H9 (cell line): ENCODE measurements at regions not wholly inside any gene's neighbourhood (a gene's known extent, or its start where the extent isn't known, plus 50 kb on each side); places are given as distances from the start of the nearest gene placed in this dataset.

Experiments
- DNase-seq: peaks from one replicate; pipeline ENCODE4 v3.0.0-alpha.2; 2017
- H2AFZ ChIP-seq: one replicate; pipeline ENCODE4 v1.6.1; 2013; ENCODE audit warnings: mild to moderate bottlenecking, low read length, control low read depth, moderate library complexity
- H2AK5ac ChIP-seq: 2 replicates; pipeline ENCODE4 v1.6.1; 2013; ENCODE audit warnings: low read length, control low read depth, mixed read lengths; ENCODE audit not compliant: insufficient read length
- H2BK120ac ChIP-seq: one replicate; pipeline ENCODE4 v1.6.1; 2013; ENCODE audit warnings: low read depth, mild to moderate bottlenecking, low read length, control low read depth, inconsistent platforms; ENCODE audit not compliant: poor library complexity, severe bottlenecking
- H2BK12ac ChIP-seq: 2 replicates; pipeline ENCODE4 v1.6.1; 2013; ENCODE audit warnings: low read length, control low read depth, mixed read lengths, low read depth; ENCODE audit not compliant: insufficient read length
- H2BK15ac ChIP-seq: 2 replicates; pipeline ENCODE4 v1.6.1; 2013; ENCODE audit warnings: low read depth, low read length, control low read depth
- H2BK20ac ChIP-seq: one replicate; pipeline ENCODE4 v1.6.1; 2013; ENCODE audit warnings: low read depth, mild to moderate bottlenecking, low read length, control low read depth, inconsistent platforms; ENCODE audit not compliant: poor library complexity, severe bottlenecking
- H2BK5ac ChIP-seq: 2 replicates; pipeline ENCODE4 v1.6.1; 2013; ENCODE audit warnings: low read length, control low read depth, mixed read lengths; ENCODE audit not compliant: insufficient read length
- H3K14ac ChIP-seq: 2 replicates; pipeline ENCODE4 v1.6.1; 2013; ENCODE audit warnings: low read length, control low read depth; ENCODE audit not compliant: insufficient read depth
- H3K18ac ChIP-seq: 2 replicates; pipeline ENCODE4 v1.6.1; 2013; ENCODE audit warnings: low read depth, mild to moderate bottlenecking, mixed read lengths, low read length, control low read depth; ENCODE audit not compliant: insufficient read length
- H3K23ac ChIP-seq: 2 replicates; pipeline ENCODE4 v1.6.1; 2013; ENCODE audit warnings: low read length, control low read depth, mixed read lengths, low read depth; ENCODE audit not compliant: insufficient read length
- H3K23me2 ChIP-seq: 2 replicates; pipeline ENCODE4 v1.6.1; 2013; ENCODE audit warnings: low read depth, mild to moderate bottlenecking, mixed read lengths, low read length, control low read depth; ENCODE audit not compliant: insufficient read length, poor library complexity, severe bottlenecking
- H3K27ac ChIP-seq: 2 replicates; pipeline ENCODE4 v1.5.1; 2013; ENCODE audit warnings: low read length, control low read depth, mixed read lengths, low read depth; ENCODE audit not compliant: insufficient read length
- H3K27me3 ChIP-seq: 2 replicates; pipeline ENCODE4 v1.6.1; 2013; ENCODE audit warnings: low read length, control low read depth, inconsistent platforms; ENCODE audit not compliant: insufficient read depth
- H3K4ac ChIP-seq: 2 replicates; pipeline ENCODE4 v1.6.1; 2013; ENCODE audit warnings: low read depth, mild to moderate bottlenecking, control low read depth, inconsistent platforms, low read length, moderate library complexity
- H3K4me1 ChIP-seq: 2 replicates; pipeline ENCODE4 v1.6.1; 2013; ENCODE audit warnings: low read length, control low read depth, inconsistent platforms; ENCODE audit not compliant: insufficient read depth
- H3K4me2 ChIP-seq: 2 replicates; pipeline ENCODE4 v1.6.1; 2013; ENCODE audit warnings: low read length, control low read depth, mixed read lengths; ENCODE audit not compliant: insufficient read length, insufficient read depth
- H3K56ac ChIP-seq: 2 replicates; pipeline ENCODE4 v1.6.1; 2013; ENCODE audit warnings: low read depth, mild to moderate bottlenecking, mixed read lengths, low read length, control low read depth; ENCODE audit not compliant: insufficient read length
- H3K79me1 ChIP-seq: 2 replicates; pipeline ENCODE4 v1.6.1; 2013; ENCODE audit warnings: low read depth, mild to moderate bottlenecking, moderate library complexity, low read length, control low read depth, inconsistent platforms; ENCODE audit not compliant: insufficient read depth, poor library complexity, severe bottlenecking
- H3K79me2 ChIP-seq: 2 replicates; pipeline ENCODE4 v1.6.1; 2013; ENCODE audit warnings: low read length, control low read depth, inconsistent platforms; ENCODE audit not compliant: insufficient read depth
- H3K9ac ChIP-seq: 2 replicates; pipeline ENCODE4 v1.6.1; 2013; ENCODE audit warnings: low read length, control low read depth, mixed read lengths; ENCODE audit not compliant: insufficient read length; ENCODE audit errors: extremely low read depth
- H3K9me3 ChIP-seq: one replicate; pipeline ENCODE4 v1.6.1; 2013; ENCODE audit warnings: low read depth, low read length, inconsistent platforms; ENCODE audit not compliant: control insufficient read depth
- H3T11ph ChIP-seq: one replicate; pipeline ENCODE4 v1.6.1; 2013; ENCODE audit warnings: mild to moderate bottlenecking, low read length, control low read depth, inconsistent platforms
- H4K20me1 ChIP-seq: one replicate; pipeline ENCODE4 v1.6.1; 2013; ENCODE audit not compliant: control insufficient read depth, insufficient read length, insufficient read depth
- H4K5ac ChIP-seq: 2 replicates; pipeline ENCODE4 v1.6.1; 2013; ENCODE audit warnings: low read depth, mild to moderate bottlenecking, mixed read lengths, low read length, control low read depth; ENCODE audit not compliant: insufficient read length
- H4K8ac ChIP-seq: replicated peaks from 2 replicates; pipeline ENCODE4 v1.6.1; 2013; ENCODE audit warnings: low read length, control low read depth, mixed read lengths, low read depth; ENCODE audit not compliant: insufficient read length
- H4K91ac ChIP-seq: 2 replicates; pipeline ENCODE4 v1.6.1; 2013; ENCODE audit warnings: low read depth, mild to moderate bottlenecking, moderate library complexity, mixed read lengths, low read length, control low read depth; ENCODE audit not compliant: insufficient read length
- H3K27ac Mint-ChIP-seq, 3 experiments: 2 replicates in 2 of 3; 3 replicates in 1 of 3; pipeline ENCODE4 v1.8.0; 2020 to 2021; ENCODE audit warnings: mixed read lengths in 3 of 3, mild to moderate bottlenecking in 1 of 3, moderate library complexity in 1 of 3
- H3K27me3 Mint-ChIP-seq: 2 replicates; pipeline ENCODE4 v1.8.0; 2021; ENCODE audit warnings: low read depth, mild to moderate bottlenecking, moderate library complexity, mixed read lengths
- H3K36me3 Mint-ChIP-seq, 3 experiments: 2 replicates in 2 of 3; 3 replicates in 1 of 3; pipeline ENCODE4 v1.8.0; 2020 to 2021; ENCODE audit warnings: low read depth in 3 of 3, mixed read lengths in 3 of 3; ENCODE audit not compliant: insufficient read depth in 1 of 3
- H3K4me1 Mint-ChIP-seq, 2 experiments: 2 replicates each; pipeline ENCODE4 v1.8.0; 2020; ENCODE audit warnings: mixed read lengths in 2 of 2
- H3K4me3 Mint-ChIP-seq, 2 experiments: 2 replicates in 1 of 2; 3 replicates in 1 of 2; pipeline ENCODE4 v1.8.0; 2020 to 2021; ENCODE audit warnings: mild to moderate bottlenecking in 2 of 2, mixed read lengths in 2 of 2, moderate library complexity in 1 of 2
- H3K9me3 Mint-ChIP-seq, 2 experiments: 2 replicates in 1 of 2; 3 replicates in 1 of 2; pipeline ENCODE4 v1.8.0; 2020; ENCODE audit warnings: mild to moderate bottlenecking in 2 of 2, mixed read lengths in 2 of 2, moderate library complexity in 1 of 2
- WGBS: extraction: QIAGEN DNeasy Blood & Tissue Kit; methylation state at CpG from one replicate; pipeline ENCODE4 v1.1.7; 2013; ENCODE audit warnings: missing lambda C conversion rate, low lambda C conversion rate, mixed read lengths; ENCODE audit not compliant: insufficient read length; ENCODE audit errors: extremely low coverage; 5-methylcytosine and 5-hydroxymethylcytosine counted together
- TF ChIP-seq, protein P1 (sequence below): fragments of 200-600 bp; sonication (generic); conservative IDR thresholded peaks from 3 replicates; pipeline ENCODE4 v1.8.0; 2021; ENCODE audit warnings: antibody characterized with exemption, mild to moderate bottlenecking

DNA sequence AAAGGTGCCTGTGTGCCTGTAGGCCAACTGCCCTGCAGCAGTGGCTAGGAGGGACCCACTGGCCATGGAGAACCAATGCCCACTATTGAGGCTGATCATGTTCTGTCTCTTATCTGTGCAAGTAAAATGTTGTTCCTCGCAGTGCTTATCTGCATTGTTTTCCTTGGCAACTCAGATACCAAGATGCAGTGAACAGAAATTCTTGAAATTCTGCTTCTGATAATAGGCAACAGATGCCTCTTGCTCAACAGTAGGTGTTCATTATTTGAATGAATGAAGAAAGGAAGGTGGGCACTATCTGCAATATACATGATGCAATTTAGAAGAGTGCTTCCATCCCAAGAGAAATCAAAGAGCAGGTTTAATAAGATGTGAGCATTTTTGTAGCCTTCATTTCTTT lies 232.2 kb downstream of the NUAK1 start:
- Histone ChIP-seq H4K91ac (no peak overlapping the region), H3K79me1 (no peaks in the 10 kb centered on the region), H3K27me3 (no peaks in the 10 kb centered on the region), H2BK120ac (no peak overlapping the region), H4K8ac (no peak overlapping the region), H3T11ph (no peak overlapping the region), H4K5ac (no peak overlapping the region), H2BK12ac (no peak overlapping the region), H2BK5ac (no peak overlapping the region), H2BK15ac (no peak overlapping the region), H3K23me2 (no peaks in the 10 kb centered on the region), H3K9ac (no peak overlapping the region), H3K9me3 (no peaks in the 10 kb centered on the region), H3K23ac (no peak overlapping the region), H3K56ac (no peak overlapping the region), H3K4me1 (no peaks in the 10 kb centered on the region), H3K4me2 (no peak overlapping the region), H2BK20ac (no peak overlapping the region), H3K79me2 (no peaks in the 10 kb centered on the region), H3K18ac (no peak overlapping the region), H4K20me1 (no peaks in the 10 kb centered on the region), H3K4ac (no peak overlapping the region), H2AFZ (no peak overlapping the region), H3K27ac (no peak overlapping the region), H2AK5ac (no peak overlapping the region), H3K14ac (no peak overlapping the region)
- no peaks in the 10 kb centered on the region for H3K4me1 Mint-ChIP-seq
- no peak overlapping the region for H3K27ac Mint-ChIP-seq
- H3K36me3 Mint-ChIP-seq: no peaks in the 10 kb centered on the region
- WGBS: no CpG with 5 or more reads among the region's 1 CpG
- DNase-seq: no peak
- TF ChIP-seq, protein P1, sequence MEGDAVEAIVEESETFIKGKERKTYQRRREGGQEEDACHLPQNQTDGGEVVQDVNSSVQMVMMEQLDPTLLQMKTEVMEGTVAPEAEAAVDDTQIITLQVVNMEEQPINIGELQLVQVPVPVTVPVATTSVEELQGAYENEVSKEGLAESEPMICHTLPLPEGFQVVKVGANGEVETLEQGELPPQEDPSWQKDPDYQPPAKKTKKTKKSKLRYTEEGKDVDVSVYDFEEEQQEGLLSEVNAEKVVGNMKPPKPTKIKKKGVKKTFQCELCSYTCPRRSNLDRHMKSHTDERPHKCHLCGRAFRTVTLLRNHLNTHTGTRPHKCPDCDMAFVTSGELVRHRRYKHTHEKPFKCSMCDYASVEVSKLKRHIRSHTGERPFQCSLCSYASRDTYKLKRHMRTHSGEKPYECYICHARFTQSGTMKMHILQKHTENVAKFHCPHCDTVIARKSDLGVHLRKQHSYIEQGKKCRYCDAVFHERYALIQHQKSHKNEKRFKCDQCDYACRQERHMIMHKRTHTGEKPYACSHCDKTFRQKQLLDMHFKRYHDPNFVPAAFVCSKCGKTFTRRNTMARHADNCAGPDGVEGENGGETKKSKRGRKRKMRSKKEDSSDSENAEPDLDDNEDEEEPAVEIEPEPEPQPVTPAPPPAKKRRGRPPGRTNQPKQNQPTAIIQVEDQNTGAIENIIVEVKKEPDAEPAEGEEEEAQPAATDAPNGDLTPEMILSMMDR: no peak
- no peaks in the 10 kb centered on the region; the same call in 1 of the 2 replicates for H3K27me3 Mint-ChIP-seq
- H3K4me3 Mint-ChIP-seq: no peak overlapping the region
- no peaks in the 10 kb centered on the region for H3K9me3 Mint-ChIP-seq
